ENCODE measurements at regions not wholly inside any gene's neighbourhood (a gene's known extent, or its start where the extent isn't known, plus 50 kb on each side); places are given as distances from the start of the nearest gene placed in this dataset.

- H3K27ac Mint-ChIP-seq, result no peak overlapping the region
- peaks cover 18% of the 10 kb centered on the region for H3K4me1 Mint-ChIP-seq (ENCODE audit: low read depth)
- no peak for TF ChIP-seq CTCF (IDR thresholded peaks at IDR 0.05)
- ATAC-seq (no peak), DNase-seq (no peak)
- intact Hi-C loops (cut with micrococcal nuclease), result no loop called here
- ChIA-PET POLR2A (interaction anchor here (0.6 kb wide), 1 partner anchor 162 kb away, joined by 3 read pairs; no protein-coding TSS in a partner anchor), CTCF (interaction anchor here (1.3 kb wide), 1 partner anchor 16 kb away, joined by 3 read pairs; no protein-coding TSS in a partner anchor)
- H3K36me3 Mint-ChIP-seq (ENCODE audit: low read depth), result no peaks in the 10 kb centered on the region
- no peaks in the 10 kb centered on the region for H3K27me3 Mint-ChIP-seq
- peaks cover 3% of the 10 kb centered on the region for H3K9me3 Mint-ChIP-seq
- no peak overlapping the region for H3K4me3 Mint-ChIP-seq
These were observed 149.5 kb upstream of the RUNX1 start for GRCh38 chr21:35198565-35198964.

GRCh38 chr21:35197992-35198431 lies 148.9 kb upstream of the RUNX1 start:
- no peaks in the 10 kb centered on the region for H3K27me3 Mint-ChIP-seq
- no peak overlapping the region for H3K4me3 Mint-ChIP-seq
- ATAC-seq, result no peak
- POLR2A ChIA-PET, result no interaction called here
- H3K9me3 Mint-ChIP-seq, result peaks cover 3% of the 10 kb centered on the region
- intact Hi-C loops (cut with micrococcal nuclease), result no loop called here
- no peak for DNase-seq
- TF ChIP-seq CTCF (IDR thresholded peaks at IDR 0.05), result no peak
- CTCF ChIA-PET, result interaction anchor here (1.3 kb wide), 1 partner anchor 17 kb away, joined by 3 read pairs; no protein-coding TSS in a partner anchor
- no peak overlapping the region for H3K27ac Mint-ChIP-seq
- no peaks in the 10 kb centered on the region for H3K36me3 Mint-ChIP-seq (ENCODE audit: low read depth)
- H3K4me1 Mint-ChIP-seq (ENCODE audit: low read depth), result peaks cover 15% of the 10 kb centered on the region

- H3K4me1 Mint-ChIP-seq (ENCODE audit: low read depth), result peaks cover 15% of the 10 kb centered on the region
- ChIA-PET CTCF (interaction anchor here (0.8 kb wide), 1 partner anchor 18 kb away, joined by 3 read pairs; no protein-coding TSS in a partner anchor), POLR2A (no interaction called here)
- DNase-seq, result no peak
- TF ChIP-seq CTCF (IDR thresholded peaks at IDR 0.05), result no peak
- intact Hi-C loops (cut with micrococcal nuclease), result no loop called here
- no peak overlapping the region for H3K4me3 Mint-ChIP-seq
- H3K27ac Mint-ChIP-seq, result no peak overlapping the region
- peaks cover 3% of the 10 kb centered on the region for H3K9me3 Mint-ChIP-seq
- no peaks in the 10 kb centered on the region for H3K36me3 Mint-ChIP-seq (ENCODE audit: low read depth)
- no peak for ATAC-seq
- peaks cover 4% of the 10 kb centered on the region for H3K27me3 Mint-ChIP-seq
These were observed 148.1 kb upstream of the RUNX1 start for GRCh38 chr21:35197191-35197590.

- no peak overlapping the region for H3K4me3 Mint-ChIP-seq
- DNase-seq (no peak), ATAC-seq (no peak)
- H3K36me3 Mint-ChIP-seq (ENCODE audit: low read depth), result no peaks in the 10 kb centered on the region
- ChIA-PET CTCF (no interaction called here), POLR2A (no interaction called here)
- intact Hi-C loops (cut with micrococcal nuclease), result no loop called here
- peaks cover 3% of the 10 kb centered on the region for H3K9me3 Mint-ChIP-seq
- TF ChIP-seq CTCF (IDR thresholded peaks at IDR 0.05), result no peak
- H3K4me1 Mint-ChIP-seq (ENCODE audit: low read depth), result peaks cover 15% of the 10 kb centered on the region
- H3K27me3 Mint-ChIP-seq, result peaks cover 4% of the 10 kb centered on the region
- H3K27ac Mint-ChIP-seq, result no peak overlapping the region
These were observed 147.0 kb upstream of the RUNX1 start for GRCh38 chr21:35196128-35196527.

- intact Hi-C loops (cut with micrococcal nuclease), result no loop called here
- Mint-ChIP-seq H3K36me3 (ENCODE audit: low read depth) (no peaks in the 10 kb centered on the region), H3K27ac (no peak overlapping the region), H3K9me3 (peaks cover 3% of the 10 kb centered on the region), H3K4me1 (ENCODE audit: low read depth) (peaks cover 19% of the 10 kb centered on the region), H3K4me3 (no peak overlapping the region), H3K27me3 (peaks cover 4% of the 10 kb centered on the region)
- ChIA-PET POLR2A (no interaction called here), CTCF (no interaction called here)
- ATAC-seq, result no peak
- no peak for DNase-seq
- no peak for TF ChIP-seq CTCF (IDR thresholded peaks at IDR 0.05)
These were observed 146.1 kb upstream of the RUNX1 start for GRCh38 chr21:35195232-35195631.

Data from activated CD8-positive, alpha-beta T cell treated with anti-CD3 and anti-CD28 coated beads for 36 hours (primary cell).